ENCODE measurements at regions not wholly inside any gene's neighbourhood (a gene's known extent, or its start where the extent isn't known, plus 50 kb on each side); places are given as distances from the start of the nearest gene placed in this dataset.
"Not testable (repeated sequence)": the region's sequence is repeated elsewhere in the genome, so short reads cannot be mapped to it uniquely, and the experiment has no call there.

- no peak for DNase-seq (ENCODE audit: low read depth)
Observed at GRCh38 chr16:59113004-59113670, 379.0 kb upstream of the GOT2 start.

DNA sequence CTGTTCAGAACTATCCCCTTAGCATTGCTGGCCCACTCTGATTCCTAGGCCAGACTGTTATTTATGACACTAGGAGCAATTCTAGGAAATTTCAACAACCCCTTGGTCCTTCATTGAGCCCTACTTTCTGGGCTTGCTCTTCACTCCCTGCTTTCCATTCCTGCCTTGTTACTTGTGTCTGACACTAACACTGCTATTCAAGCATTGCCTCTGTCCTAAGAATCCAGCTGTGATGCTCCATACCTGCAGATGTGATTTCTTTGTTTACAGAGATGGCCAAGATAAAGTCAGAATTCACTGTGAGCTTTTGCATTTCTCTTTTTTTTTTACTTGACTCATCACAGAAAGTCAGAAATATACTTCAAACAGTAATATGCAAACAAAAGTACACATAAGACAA is 377.2 kb upstream of the GOT2 start:
- DNase-seq (ENCODE audit: low read depth): no peak

- DNase-seq (ENCODE audit: low read depth): no peak
Observed at GRCh38 chr16:59108374-59108773, 374.3 kb upstream of the GOT2 start.

DNA sequence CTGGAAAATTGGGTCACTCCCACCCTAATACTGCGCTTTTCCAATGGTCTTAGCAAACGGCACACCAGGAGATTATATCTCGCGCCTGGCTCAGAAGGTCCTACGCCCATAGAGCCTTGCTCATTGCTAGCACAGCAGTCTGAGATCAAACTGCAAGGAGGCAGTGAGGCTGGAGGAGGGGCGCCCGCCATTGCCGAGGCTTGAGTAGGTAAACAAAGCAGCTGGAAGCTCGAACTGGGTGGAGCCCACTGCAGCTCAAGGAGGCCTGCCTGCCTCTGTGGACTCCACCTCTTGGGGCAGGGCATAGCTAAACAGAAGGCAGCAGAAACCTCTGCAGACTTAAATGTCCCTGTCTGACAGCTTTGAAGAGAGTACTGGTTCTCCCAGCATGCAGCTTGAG is 362.6 kb upstream of the GOT2 start:
- DNase-seq (ENCODE audit: low read depth): not testable (repeated sequence)

- no peak for DNase-seq (ENCODE audit: low read depth)
Observed at GRCh38 chr16:59090541-59090940, 356.4 kb upstream of the GOT2 start.

DNA sequence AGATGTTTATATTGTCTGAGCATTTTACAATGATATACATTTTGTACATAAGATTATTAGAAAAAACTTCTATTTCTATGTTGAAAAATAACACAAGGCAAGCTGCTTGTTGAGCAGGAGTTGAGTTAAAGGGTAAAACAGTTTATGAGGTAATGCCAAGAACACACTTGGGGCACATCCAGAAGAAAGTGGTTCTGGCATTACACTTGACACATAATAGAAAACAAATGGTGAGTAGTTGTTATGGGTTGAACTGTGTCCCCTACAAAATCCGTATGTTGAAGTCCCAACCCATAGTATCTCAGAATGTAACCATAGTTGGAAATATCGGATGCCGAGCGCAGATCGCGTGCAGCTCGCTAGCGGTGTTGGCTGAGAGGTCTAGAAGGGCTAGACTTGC is 354.3 kb upstream of the GOT2 start:
- no peak for DNase-seq (ENCODE audit: low read depth)

DNA sequence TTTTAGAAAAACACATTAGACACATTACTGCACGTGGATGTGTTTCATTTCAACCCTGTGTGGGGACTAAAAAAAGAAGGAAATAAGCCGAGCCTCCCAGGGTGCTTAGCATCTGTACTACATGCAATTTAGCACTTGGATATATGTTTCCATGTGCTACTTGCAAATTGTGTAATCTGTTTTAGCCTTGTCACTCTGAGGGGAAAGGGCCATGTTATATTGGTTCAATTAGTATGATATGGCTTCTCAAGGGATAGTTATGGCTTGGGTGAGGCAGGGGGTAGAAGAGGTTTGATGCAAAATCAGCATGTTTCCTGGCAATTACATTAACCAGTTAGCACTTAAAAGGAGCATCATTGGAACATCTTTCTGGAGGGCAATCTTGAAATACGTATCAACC is 353.5 kb upstream of the GOT2 start:
- no peak for DNase-seq (ENCODE audit: low read depth)

- no peak for DNase-seq (ENCODE audit: low read depth)
Observed at GRCh38 chr16:59067205-59067604, 333.1 kb upstream of the GOT2 start.

- no peak for DNase-seq (ENCODE audit: low read depth)
Observed at GRCh38 chr16:59060207-59060606, 326.1 kb upstream of the GOT2 start.

DNA sequence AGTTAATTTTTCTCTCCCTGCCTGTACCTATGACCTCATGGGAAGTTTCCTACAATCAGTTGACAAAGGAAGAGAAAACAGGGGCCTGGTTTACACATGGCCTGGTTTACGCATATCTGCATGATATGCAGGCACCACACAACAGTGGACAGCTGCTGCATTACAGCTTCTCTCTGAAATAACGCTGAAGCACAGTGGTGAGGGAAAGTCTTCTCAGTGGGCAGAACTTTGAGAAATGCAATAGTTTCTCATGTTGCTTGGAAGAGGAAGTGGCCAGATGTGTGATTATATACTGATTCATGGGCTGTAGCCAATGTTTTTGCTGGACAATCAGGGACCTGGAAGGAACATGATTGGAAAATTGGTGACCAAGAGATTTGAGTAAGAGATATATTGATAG is 324.1 kb upstream of the GOT2 start:
- no peak for DNase-seq (ENCODE audit: low read depth)

GRCh38 chr16:59053911-59054310 is 319.8 kb upstream of the GOT2 start:
- no peak for DNase-seq (ENCODE audit: low read depth)

GRCh38 chr16:59052231-59052630 is 318.1 kb upstream of the GOT2 start:
- DNase-seq (ENCODE audit: low read depth): no peak

DNA sequence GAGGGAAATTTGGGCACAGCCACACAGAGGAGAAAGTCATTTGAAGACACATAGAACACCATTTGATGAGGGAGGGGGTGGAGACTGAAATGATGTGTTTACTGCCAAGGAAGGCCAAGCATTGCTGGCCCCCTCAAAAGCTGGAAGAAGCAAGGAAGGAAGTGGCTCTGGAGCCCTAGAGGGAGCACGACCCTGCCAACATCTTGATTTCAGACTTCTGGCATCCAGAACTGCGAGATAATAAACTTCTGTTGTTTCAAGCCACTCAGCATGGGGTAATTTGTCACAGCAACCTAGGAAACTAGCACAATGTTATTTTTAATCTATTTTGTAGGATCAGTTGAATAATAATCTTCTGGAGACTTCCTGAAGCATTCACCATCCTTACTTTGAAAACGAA is 314.8 kb upstream of the GOT2 start:
- DNase-seq (ENCODE audit: low read depth): no peak

DNA sequence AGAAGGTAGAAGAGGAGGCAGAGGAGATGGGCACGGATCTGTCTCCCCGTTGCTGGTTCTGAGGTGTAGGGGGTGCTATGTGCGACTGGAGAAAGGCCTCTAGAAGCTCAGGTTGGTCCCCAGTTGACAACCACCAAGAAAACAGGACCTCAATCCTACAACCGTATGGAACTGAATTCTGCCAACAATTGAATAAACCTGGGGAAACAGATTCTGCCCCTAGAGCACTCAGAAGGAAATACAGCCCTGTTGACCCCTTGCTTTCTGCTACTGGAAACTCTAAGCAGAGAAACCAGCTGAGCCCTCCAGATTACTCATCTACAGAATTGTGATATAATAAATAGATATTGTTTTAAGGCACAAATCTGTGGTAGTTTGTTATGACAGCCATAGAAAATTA is 313.0 kb upstream of the GOT2 start:
- DNase-seq (ENCODE audit: low read depth): no peak

GRCh38 chr16:59046335-59046734 is 312.2 kb upstream of the GOT2 start:
- no peak for DNase-seq (ENCODE audit: low read depth)

DNA sequence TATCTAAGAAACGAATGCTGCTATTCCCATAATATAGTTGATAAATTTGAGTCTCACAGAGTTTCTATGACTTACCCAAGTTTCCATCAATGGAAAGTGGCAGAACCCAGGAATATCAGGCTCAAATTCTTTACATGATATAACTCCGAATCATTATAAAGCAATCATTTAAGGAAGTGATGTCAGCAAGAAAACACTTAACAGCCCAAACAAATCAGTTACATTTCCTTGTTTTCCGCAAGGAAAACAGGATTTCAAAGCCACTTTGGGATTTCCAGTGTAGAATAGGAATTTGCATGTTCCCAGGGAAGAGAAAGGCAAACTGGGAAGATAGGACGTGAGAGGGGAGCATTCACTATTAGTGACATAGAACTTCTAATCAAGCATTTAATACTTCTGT is 311.4 kb upstream of the GOT2 start:
- no peak for DNase-seq (ENCODE audit: low read depth)

DNA sequence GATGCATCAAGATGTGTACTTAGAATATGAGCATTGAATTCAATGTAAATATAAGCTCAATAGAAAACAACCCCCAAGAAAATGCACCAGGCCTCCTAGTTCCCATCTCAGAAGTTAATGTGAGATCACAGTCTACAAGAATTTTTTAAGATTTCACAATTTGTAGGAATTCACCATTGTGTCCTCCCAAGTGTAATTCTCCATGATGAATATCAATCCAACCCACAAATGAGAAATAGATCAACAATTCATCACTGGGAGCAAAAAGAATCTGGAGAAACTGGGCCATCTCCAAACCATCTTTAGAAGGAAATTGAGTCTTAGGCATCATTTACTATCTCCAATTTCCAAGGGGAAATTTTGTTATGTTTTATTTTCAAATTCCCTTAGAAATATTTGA is 310.5 kb upstream of the GOT2 start:
- DNase-seq (ENCODE audit: low read depth): no peak

DNA sequence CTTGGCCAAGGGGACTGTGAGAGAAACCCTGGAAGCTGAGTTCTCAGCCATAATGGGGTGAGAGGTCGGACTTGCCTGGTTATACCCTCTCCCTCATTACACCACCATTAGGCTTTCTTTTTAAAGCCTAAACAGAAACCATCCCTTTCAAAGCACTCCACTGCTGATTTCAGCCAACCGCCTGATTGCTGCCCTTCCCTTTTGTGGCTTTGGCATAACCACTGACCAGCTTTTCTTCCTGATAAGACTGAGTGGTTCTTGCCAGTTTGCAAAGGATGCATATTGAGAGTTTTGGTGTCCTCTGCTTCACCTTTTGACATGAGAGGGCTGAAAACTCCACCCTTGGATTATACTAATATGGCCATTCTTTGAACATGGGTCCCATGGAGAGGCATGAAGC is 308.2 kb upstream of the GOT2 start:
- DNase-seq (ENCODE audit: low read depth): no peak

DNA sequence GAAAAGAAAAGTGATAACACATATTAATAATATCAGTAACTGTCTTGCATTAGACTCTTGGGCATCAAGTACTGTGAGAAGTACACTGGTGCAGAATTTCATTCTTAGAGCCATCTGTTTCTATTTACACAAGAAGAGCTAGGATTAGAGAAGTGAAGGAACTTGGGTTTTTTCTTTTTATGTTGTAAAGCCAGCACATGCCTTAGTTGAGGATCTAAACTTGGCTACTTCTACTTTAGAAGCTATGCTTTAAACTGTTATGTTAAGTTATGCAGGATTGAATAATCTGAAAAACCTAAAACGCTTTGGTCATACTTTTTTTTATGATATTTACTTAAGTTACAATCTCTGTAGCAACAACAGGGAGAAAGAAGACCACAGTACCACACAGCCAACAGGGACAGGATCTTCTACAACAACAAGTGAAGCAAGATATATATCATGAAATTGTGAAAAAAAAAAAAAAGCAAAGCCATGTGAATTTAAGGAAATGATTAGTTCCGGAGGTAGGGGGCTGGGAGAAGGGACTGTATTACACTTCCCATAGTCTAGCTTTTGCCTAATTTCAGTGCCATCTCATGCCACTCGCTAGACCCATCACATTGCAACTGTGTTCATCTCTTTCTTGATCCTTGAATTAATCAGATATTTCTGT is 305.1 kb upstream of the GOT2 start:
- no peak for DNase-seq (ENCODE audit: low read depth)

DNA sequence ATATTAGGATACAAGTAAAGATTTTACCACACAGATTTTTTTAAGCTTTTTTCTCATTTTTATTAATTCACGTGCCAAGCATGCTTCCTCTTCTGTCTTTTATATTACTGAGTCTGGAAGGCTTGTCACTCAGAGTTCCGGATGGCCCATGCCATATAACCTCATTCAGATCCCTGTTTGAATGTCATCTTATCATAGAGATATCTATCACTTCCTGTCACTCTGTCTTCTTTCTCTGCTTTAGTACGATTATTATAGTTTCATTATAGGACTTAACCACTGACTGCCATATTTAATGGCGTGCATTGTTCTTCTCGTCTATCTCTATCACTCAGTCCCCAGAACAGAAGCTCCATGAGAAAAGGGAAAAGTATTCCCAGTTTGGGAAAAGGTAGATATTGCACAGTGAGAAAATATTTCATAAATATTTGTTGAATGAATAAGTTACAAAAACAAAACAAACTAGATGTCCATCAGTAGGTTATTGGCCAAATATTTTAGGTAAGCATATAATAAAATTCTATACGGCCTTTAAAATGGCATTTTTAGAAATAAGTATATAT is 296.9 kb upstream of the GOT2 start:
- DNase-seq (ENCODE audit: low read depth): no peak

DNA sequence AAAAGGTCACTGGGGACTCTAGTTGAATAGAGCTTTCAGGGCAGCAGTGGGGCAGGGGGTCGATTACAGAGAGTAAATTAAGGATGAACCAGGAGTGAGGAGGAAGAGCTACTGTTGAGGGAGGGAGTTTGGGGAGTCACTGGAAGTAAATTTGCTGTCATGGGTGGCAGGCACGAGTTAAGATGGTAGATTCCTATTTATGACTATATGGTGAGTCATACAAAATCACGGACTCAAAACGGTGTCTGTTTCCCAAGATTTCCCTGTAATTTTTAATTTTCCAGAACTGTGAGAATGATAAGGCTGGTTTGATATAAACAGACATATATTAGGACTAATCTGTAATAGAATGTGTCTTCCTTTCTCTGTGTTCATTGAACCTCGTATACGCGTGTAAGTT is 287.6 kb upstream of the GOT2 start:
- DNase-seq (ENCODE audit: low read depth): no peak

DNA sequence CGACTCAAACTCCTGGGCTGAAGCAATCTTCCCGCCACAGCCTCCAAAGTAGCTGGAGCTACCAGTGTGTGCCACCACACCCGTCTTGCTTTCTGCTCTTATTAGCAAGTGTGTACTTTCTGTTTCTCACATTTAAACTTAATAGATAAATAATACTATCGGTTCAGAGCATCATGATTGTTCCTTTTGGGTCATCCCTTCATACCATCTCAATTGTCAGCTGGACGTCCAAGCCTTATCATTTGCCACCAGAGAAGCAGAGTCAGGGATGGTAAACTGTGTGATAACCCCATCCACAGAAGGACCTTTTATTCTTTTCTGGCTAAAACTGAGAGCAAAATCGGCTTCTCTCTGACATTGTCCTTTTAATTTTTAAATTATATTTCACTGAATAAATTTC is 279.8 kb upstream of the GOT2 start:
- DNase-seq (ENCODE audit: low read depth): no peak

DNA sequence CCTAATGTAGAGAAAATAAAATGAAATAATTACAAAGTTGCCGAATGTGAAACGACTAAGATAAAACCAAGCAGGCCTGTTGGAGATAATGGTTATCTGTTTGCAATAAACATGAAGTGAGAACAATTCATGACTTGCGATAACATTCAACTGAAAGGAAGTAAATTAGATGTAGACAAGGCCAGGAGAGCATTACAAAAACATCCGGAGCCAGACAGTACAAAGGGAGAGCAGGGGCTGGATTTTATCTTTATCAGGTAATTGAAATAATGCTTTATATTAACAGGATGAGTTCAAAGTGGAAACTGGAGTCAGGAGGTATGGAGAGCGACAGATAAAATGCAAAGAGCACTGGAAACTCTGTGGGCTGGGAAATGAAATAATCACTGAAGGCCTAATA is 265.6 kb upstream of the GOT2 start:
- no peak for DNase-seq (ENCODE audit: low read depth)

GRCh38 chr16:58992755-58993154 is 258.6 kb upstream of the GOT2 start:
- not testable (repeated sequence) for DNase-seq (ENCODE audit: low read depth)

Data from activated T-cell treated with anti-CD3 and anti-CD28 coated beads for 48 hours (primary cell).